Endothelial cell of umbilical vein (primary cell): ENCODE measurements at regions not wholly inside any gene's neighbourhood (a gene's known extent, or its start where the extent isn't known, plus 50 kb on each side); places are given as distances from the start of the nearest gene placed in this dataset.

ENCODE experiments used
- BruUV-seq: library from RNA; stranded (reverse); fragments of 400-500 nt; replicated peaks from 2 replicates; lab custom pipeline; 2021; lab: Mats Ljungman, UMichigan
- CTCF ChIA-PET: fragments of 300-600, 350-600 bp; sonication (Branson Sonifier 250); formaldehyde crosslinking; loops from one replicate; lab custom pipeline; 2021; ENCODE audit warnings: antibody characterized with exemption, inconsistent platforms; lab: Charles Lee
- POLR2A ChIA-PET: fragments of 300-600, 350-600 bp; sonication (Branson Sonifier 250); formaldehyde crosslinking; loops from one replicate; lab custom pipeline; 2021; ENCODE audit warnings: antibody characterized with exemption, inconsistent platforms; lab: Charles Lee
- DNase-seq: peaks from one replicate; pipeline ENCODE4 v3.0.0-alpha.2; 2011; ENCODE audit warnings: low read depth, low spot score
- FAIRE-seq: peaks from 2 replicates; lab custom pipeline; 2011; peaks lifted over from hg19 to GRCh38; lab: Jason Lieb, UNC
- H2AFZ ChIP-seq: 2 replicates; pipeline ENCODE4 v1.6.0; 2012; ENCODE audit warnings: low read depth, low read length, control low read depth, inconsistent platforms
- H3K27ac ChIP-seq: 2 replicates; pipeline ENCODE4 v1.5.1; 2011; ENCODE audit warnings: low read depth, mild to moderate bottlenecking, control low read depth, low read length, moderate library complexity; ENCODE audit not compliant: insufficient read depth
- H3K27me3 ChIP-seq, 2 experiments: 2 replicates each; pipeline versions ENCODE4 v1.6.0 to v1.6.1; 2011; ENCODE audit warnings: low read length in 2 of 2, mixed read lengths in 1 of 2; ENCODE audit not compliant: control insufficient read depth in 2 of 2, insufficient read depth in 2 of 2
- H3K36me3 ChIP-seq, 2 experiments: 2 replicates in 1 of 2; 3 replicates in 1 of 2; pipeline ENCODE4 v1.5.1; 2011; ENCODE audit warnings: low read length in 2 of 2, mild to moderate bottlenecking in 1 of 2, moderate library complexity in 1 of 2; ENCODE audit not compliant: control insufficient read depth in 2 of 2, insufficient read depth in 2 of 2; ENCODE audit errors: extremely low read depth in 1 of 2
- H3K4me1 ChIP-seq: 3 replicates; pipeline ENCODE4 v1.5.1; 2011; ENCODE audit warnings: mild to moderate bottlenecking, low read length; ENCODE audit not compliant: control insufficient read depth, insufficient read depth; ENCODE audit errors: extremely low read depth
- H3K4me2 ChIP-seq: 2 replicates; pipeline ENCODE4 v1.6.1; 2011; ENCODE audit warnings: low read length, control low read depth, mixed read lengths; ENCODE audit not compliant: insufficient read depth
- H3K4me3 ChIP-seq, 3 experiments: fragments of 200-600 bp in 1 of 3; sonication (generic), shearing (Covaris generic) in 1 of 3; replicated peaks in 1 of 3; 2 replicates each; pipeline ENCODE4 v1.5.1; 2011 to 2016; ENCODE audit warnings: control low read depth in 3 of 3, low read length in 3 of 3, mild to moderate bottlenecking in 2 of 3, inconsistent platforms in 1 of 3, low read depth in 1 of 3, moderate library complexity in 1 of 3; ENCODE audit not compliant: insufficient read depth in 1 of 3
- H3K79me2 ChIP-seq: 2 replicates; pipeline ENCODE4 v1.6.0; 2012; ENCODE audit warnings: low read length, inconsistent platforms; ENCODE audit not compliant: control insufficient read depth, insufficient read depth
- H3K9ac ChIP-seq: replicated peaks from 2 replicates; pipeline ENCODE3; 2011; ENCODE audit warnings: low read length, control low read depth; ENCODE audit not compliant: insufficient read depth; ENCODE audit errors: extremely low read depth
- H3K9me1 ChIP-seq: replicated peaks from 3 replicates; pipeline ENCODE4 v1.6.0; 2011; ENCODE audit warnings: mild to moderate bottlenecking, low read length; ENCODE audit not compliant: control insufficient read depth, insufficient read depth; ENCODE audit errors: extremely low read depth
- H3K9me3 ChIP-seq: replicated peaks from 2 replicates; pipeline ENCODE4 v1.5.1; 2012; ENCODE audit warnings: low read length, inconsistent platforms; ENCODE audit not compliant: control insufficient read depth, insufficient read depth
- H4K20me1 ChIP-seq: replicated peaks from 2 replicates; pipeline ENCODE3; 2011; ENCODE audit warnings: mild to moderate bottlenecking, low read length; ENCODE audit not compliant: control insufficient read depth, insufficient read depth; ENCODE audit errors: extremely low read depth
- CTCF ChIP-seq, 2 donors: IDR thresholded peaks; 1 replicate in 1 of 2; 2 replicates in 1 of 2; pipeline ENCODE4 v1.5.1; 2011; ENCODE audit warnings: low read length in 2 of 2, mild to moderate bottlenecking in 2 of 2, moderate library complexity in 2 of 2, control low read depth in 1 of 2, inconsistent platforms in 1 of 2, low read depth in 1 of 2; ENCODE audit not compliant: insufficient read depth in 1 of 2; ENCODE audit errors: extremely low read depth in 1 of 2
- EZH2 ChIP-seq: IDR thresholded peaks from 2 replicates; pipeline ENCODE4 v1.6.1; 2012; ENCODE audit warnings: borderline replicate concordance, low read depth, mild to moderate bottlenecking, moderate library complexity, low read length, inconsistent platforms; ENCODE audit not compliant: severe bottlenecking
- FOS ChIP-seq: IDR thresholded peaks from 2 replicates; pipeline ENCODE4 v1.6.1; 2011; ENCODE audit warnings: mild to moderate bottlenecking, low read length, moderate library complexity, borderline replicate concordance; ENCODE audit not compliant: insufficient read depth
- GATA2 ChIP-seq: IDR thresholded peaks from 2 replicates; pipeline ENCODE4 v1.7.0; 2011; ENCODE audit warnings: low read depth, mild to moderate bottlenecking, moderate library complexity, mixed read lengths, low read length; ENCODE audit not compliant: insufficient read length, insufficient read depth
- JUN ChIP-seq: IDR thresholded peaks from 2 replicates; pipeline ENCODE4 v1.6.1; 2011; ENCODE audit warnings: borderline replicate concordance, low read depth; ENCODE audit not compliant: insufficient read length, insufficient read depth
- MYC ChIP-seq: IDR thresholded peaks from one replicate; pipeline ENCODE4 v1.6.1; 2011; ENCODE audit warnings: mild to moderate bottlenecking, low read depth, low read length
- POLR2A ChIP-seq: IDR thresholded peaks from 2 replicates; pipeline ENCODE4 v1.6.1; 2012; ENCODE audit warnings: low read depth, mild to moderate bottlenecking, control low read depth, low read length
- POLR2AphosphoS5 ChIP-seq: IDR thresholded peaks from 2 replicates; pipeline ENCODE4 v1.6.1; 2012; ENCODE audit warnings: low read depth, mild to moderate bottlenecking, control low read depth, low read length, moderate library complexity; ENCODE audit not compliant: insufficient read depth
- dilution Hi-C: fragments of 300-500 bp; cut with MboI; formaldehyde crosslinking; loops from one replicate; pipeline ENCODE4 v1.15.0; 2019; ENCODE audit warnings: low sequenced_read_pairs; ENCODE audit not compliant: extremely low pct_ligation_motif_present
- intact Hi-C: fragments of 100-400 bp; cut with micrococcal nuclease; formaldehyde crosslinking; loops from one replicate; pipeline ENCODE4 v1.10.0; 2022
- TF ChIP-seq, protein P1 (sequence below): IDR thresholded peaks from 2 replicates; pipeline ENCODE4 v1.6.1; 2011; ENCODE audit not compliant: insufficient read depth, insufficient read length

DNA sequence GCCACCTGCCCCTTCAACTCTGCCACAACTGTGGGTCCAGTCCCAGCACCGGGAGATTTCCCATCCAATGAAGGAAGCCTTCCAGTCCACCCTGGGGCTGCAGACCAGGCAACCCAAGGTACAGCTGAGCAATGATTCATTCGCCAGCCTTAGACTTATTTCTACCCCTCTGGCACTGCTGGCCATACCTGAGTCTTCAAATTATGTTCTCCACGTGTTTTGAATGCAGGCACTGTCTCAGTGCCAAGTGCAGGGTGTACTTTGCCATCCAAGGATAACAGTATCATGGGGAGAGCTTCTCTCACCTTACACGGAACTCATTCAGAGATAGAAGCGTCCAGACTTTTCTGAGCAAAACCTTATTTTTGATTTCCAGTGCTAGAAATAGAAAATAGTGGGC lies 175.6 kb downstream of the ZFP64 start:
- no peak for TF ChIP-seq POLR2AphosphoS5
- no peak for TF ChIP-seq JUN
- no peak for TF ChIP-seq CTCF (IDR thresholded peaks at IDR 0.05; ENCODE audit: extremely low read depth in 1 of 2, insufficient read depth in 1 of 2, low read depth in 1 of 2, low read length in 2 of 2)
- no peak for TF ChIP-seq MYC
- TF ChIP-seq, protein P1, sequence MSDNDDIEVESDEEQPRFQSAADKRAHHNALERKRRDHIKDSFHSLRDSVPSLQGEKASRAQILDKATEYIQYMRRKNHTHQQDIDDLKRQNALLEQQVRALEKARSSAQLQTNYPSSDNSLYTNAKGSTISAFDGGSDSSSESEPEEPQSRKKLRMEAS, result no peak
- no peak for TF ChIP-seq POLR2A
- TF ChIP-seq FOS, result no peak
- TF ChIP-seq GATA2, result no peak
- TF ChIP-seq EZH2, result no peak
- H3K9ac ChIP-seq, result no peak overlapping the region
- FAIRE-seq (no peak), DNase-seq (no peak)
- no peaks in the 10 kb centered on the region for H3K9me3 ChIP-seq
- no peaks in the 10 kb centered on the region for H3K36me3 ChIP-seq
- no TSS peak for BruUV-seq
- H3K9me1 ChIP-seq, result no peaks in the 10 kb centered on the region
- H4K20me1 ChIP-seq, result no peaks in the 10 kb centered on the region
- no peaks in the 10 kb centered on the region for H3K79me2 ChIP-seq
- no peak overlapping the region for H3K4me3 ChIP-seq
- H3K4me1 ChIP-seq, result no peaks in the 10 kb centered on the region
- H3K4me2 ChIP-seq, result no peak overlapping the region
- no peaks in the 10 kb centered on the region for H3K27me3 ChIP-seq
- intact Hi-C loops (no loop called here), dilution Hi-C loops (no loop called here)
- H2AFZ ChIP-seq, result no peak overlapping the region
- no peak overlapping the region for H3K27ac ChIP-seq
- POLR2A ChIA-PET, result no interaction called here
- CTCF ChIA-PET, result interaction anchor here (0.8 kb wide), 1 partner anchor 14 kb away, joined by 3 read pairs; no protein-coding TSS in a partner anchor
